Smooth muscle cell (in vitro differentiated cells): ENCODE measurements at regions not wholly inside any gene's neighbourhood (a gene's known extent, or its start where the extent isn't known, plus 50 kb on each side); places are given as distances from the start of the nearest gene placed in this dataset.

Experiments used
- DNase-seq: peaks from one replicate; lab custom pipeline; 2025; ENCODE audit not compliant: unreplicated experiment; lab: John Stamatoyannopoulos, UW
- H2AFZ ChIP-seq: fragments of 200-600 bp; sonication (generic); 2 replicates; pipeline ENCODE4 v1.6.0; 2016; ENCODE audit warnings: antibody characterized with exemption, low read depth, mild to moderate bottlenecking
- H3F3A ChIP-seq: fragments of 200-600 bp; sonication (generic); 2 replicates; pipeline ENCODE4 v1.6.0; 2017; ENCODE audit warnings: antibody characterized with exemption, low read depth
- H3K27ac ChIP-seq: fragments of 200-600 bp; sonication (generic); 2 replicates; pipeline ENCODE4 v1.5.1; 2016; ENCODE audit warnings: low read depth, mild to moderate bottlenecking
- H3K27me3 ChIP-seq: fragments of 200-600 bp; sonication (generic); 2 replicates; pipeline ENCODE4 v1.6.1; 2016; ENCODE audit warnings: low read depth, mild to moderate bottlenecking
- H3K36me3 ChIP-seq: fragments of 200-600 bp; sonication (generic); 2 replicates; pipeline ENCODE4 v1.5.1; 2016; ENCODE audit warnings: low read depth
- H3K4me1 ChIP-seq: fragments of 200-600 bp; sonication (generic); 2 replicates; pipeline ENCODE4 v1.5.1; 2016; ENCODE audit warnings: low read depth
- H3K4me2 ChIP-seq: fragments of 200-600 bp; sonication (generic); 2 replicates; pipeline ENCODE4 v1.6.0; 2016; ENCODE audit warnings: mild to moderate bottlenecking
- H3K4me3 ChIP-seq: fragments of 200-600 bp; sonication (generic); 2 replicates; pipeline ENCODE4 v1.5.1; 2016; ENCODE audit warnings: mild to moderate bottlenecking
- H3K79me2 ChIP-seq: fragments of 200-600 bp; sonication (generic); 2 replicates; pipeline ENCODE4 v1.6.0; 2016; ENCODE audit warnings: low read depth, mild to moderate bottlenecking
- H3K9ac ChIP-seq: fragments of 200-600 bp; sonication (generic); 2 replicates; pipeline ENCODE4 v1.6.0; 2016; ENCODE audit warnings: low read depth
- H3K9me3 ChIP-seq: fragments of 200-600 bp; sonication (generic); replicated peaks from 2 replicates; pipeline ENCODE4 v1.5.1; 2016; ENCODE audit warnings: low read depth
- H4K20me1 ChIP-seq: fragments of 200-600 bp; sonication (generic); 2 replicates; pipeline ENCODE4 v1.6.0; 2016; ENCODE audit warnings: low read depth
- CTCF ChIP-seq: fragments of 200-600 bp; sonication (generic); IDR thresholded peaks from 2 replicates; pipeline ENCODE4 v1.5.1; 2017; ENCODE audit warnings: borderline replicate concordance, mild to moderate bottlenecking, antibody characterized with exemption; ENCODE audit not compliant: insufficient read depth, poor library complexity, severe bottlenecking
- WGBS: methylation state at CpG from one replicate; pipeline ENCODE4 v1.1.7; 2016; ENCODE audit warnings: low lambda C conversion rate; 5-methylcytosine and 5-hydroxymethylcytosine counted together

GRCh38 chr2:150232871-150233270, 254.6 kb downstream of the RND3 start:
- Histone ChIP-seq H3K27ac (no peak overlapping the region), H3K27me3 (no peaks in the 10 kb centered on the region), H3K4me1 (no peaks in the 10 kb centered on the region), H3K4me3 (no peak overlapping the region), H3K9ac (no peak overlapping the region), H3K4me2 (no peak overlapping the region), H2AFZ (no peak overlapping the region), H3F3A (no peaks in the 10 kb centered on the region), H3K9me3 (no peaks in the 10 kb centered on the region), H3K36me3 (no peaks in the 10 kb centered on the region), H3K79me2 (no peaks in the 10 kb centered on the region), H4K20me1 (no peaks in the 10 kb centered on the region)
- TF ChIP-seq CTCF = no peak
- DNase-seq = no peak

GRCh38 chr2:150232321-150232720, 255.1 kb downstream of the RND3 start:
- H3K36me3 ChIP-seq = no peaks in the 10 kb centered on the region
- no peaks in the 10 kb centered on the region for H3K79me2 ChIP-seq
- H3K4me1 ChIP-seq = no peaks in the 10 kb centered on the region
- H3K9me3 ChIP-seq = no peaks in the 10 kb centered on the region
- no peak overlapping the region for H3K4me2 ChIP-seq
- H3K4me3 ChIP-seq = no peak overlapping the region
- H3K27ac ChIP-seq = no peak overlapping the region
- DNase-seq = no peak
- H3K9ac ChIP-seq = no peak overlapping the region
- H2AFZ ChIP-seq = no peak overlapping the region
- no peaks in the 10 kb centered on the region for H3K27me3 ChIP-seq
- no peaks in the 10 kb centered on the region for H4K20me1 ChIP-seq
- 68% methylated on average over 1 of the region's 1 CpG for WGBS
- TF ChIP-seq CTCF = no peak
- H3F3A ChIP-seq = no peaks in the 10 kb centered on the region

GRCh38 chr2:150230616-150231015, 256.9 kb downstream of the RND3 start:
- no peaks in the 10 kb centered on the region for H3K79me2 ChIP-seq
- H3K27ac ChIP-seq = no peak overlapping the region
- H3K4me1 ChIP-seq = no peaks in the 10 kb centered on the region
- H3K9ac ChIP-seq = no peak overlapping the region
- H2AFZ ChIP-seq = no peak overlapping the region
- no peaks in the 10 kb centered on the region for H3K9me3 ChIP-seq
- H4K20me1 ChIP-seq = no peaks in the 10 kb centered on the region
- no peak overlapping the region for H3K4me2 ChIP-seq
- no peaks in the 10 kb centered on the region for H3K36me3 ChIP-seq
- H3K4me3 ChIP-seq = no peak overlapping the region
- H3K27me3 ChIP-seq = no peaks in the 10 kb centered on the region
- no peaks in the 10 kb centered on the region for H3F3A ChIP-seq
- 92% methylated on average over 1 of the region's 1 CpG for WGBS
- no peak for DNase-seq
- TF ChIP-seq CTCF = no peak

- H3F3A ChIP-seq = no peaks in the 10 kb centered on the region
- H3K36me3 ChIP-seq = no peaks in the 10 kb centered on the region
- H4K20me1 ChIP-seq = no peaks in the 10 kb centered on the region
- H2AFZ ChIP-seq = no peak overlapping the region
- no peaks in the 10 kb centered on the region for H3K79me2 ChIP-seq
- no peak overlapping the region for H3K4me2 ChIP-seq
- H3K4me3 ChIP-seq = no peak overlapping the region
- H3K9ac ChIP-seq = no peak overlapping the region
- H3K4me1 ChIP-seq = no peaks in the 10 kb centered on the region
- no peaks in the 10 kb centered on the region for H3K9me3 ChIP-seq
- DNase-seq = no peak
- TF ChIP-seq CTCF = no peak
- H3K27me3 ChIP-seq = no peaks in the 10 kb centered on the region
- 40% methylated on average over 1 of the region's 1 CpG for WGBS
- H3K27ac ChIP-seq = no peak overlapping the region
Observed at GRCh38 chr2:150230004-150230403, 257.5 kb downstream of the RND3 start.
